CD4-positive, alpha-beta memory T cell (primary cell): ENCODE measurements at regions not wholly inside any gene's neighbourhood (a gene's known extent, or its start where the extent isn't known, plus 50 kb on each side); places are given as distances from the start of the nearest gene placed in this dataset.

Source experiments
- CTCF ChIA-PET: fragments of 350-600 bp; sonication (Branson Sonifier 250); formaldehyde crosslinking; loops from one replicate; lab custom pipeline; 2021; ENCODE audit warnings: inconsistent platforms; ENCODE audit not compliant: partially characterized antibody; lab: Charles Lee
- POLR2A ChIA-PET: fragments of 350-600 bp; sonication (Branson Sonifier 250); formaldehyde crosslinking; loops from one replicate; lab custom pipeline; 2021; ENCODE audit not compliant: partially characterized antibody; lab: Charles Lee
- DNase-seq, 5 donors: peaks; one replicate each; pipeline versions ENCODE4 v3.0.0 to v3.0.0-alpha.2; 2020 to 2022; ENCODE audit warnings: mixed read lengths in 1 of 5
- H3K27ac ChIP-seq: one replicate; pipeline ENCODE4 v1.7.0; 2013; ENCODE audit warnings: low read depth, low read length
- H3K27me3 ChIP-seq: 2 replicates; pipeline ENCODE4 v1.7.0; 2013; ENCODE audit warnings: mild to moderate bottlenecking, low read length, moderate library complexity; ENCODE audit not compliant: insufficient read depth
- H3K36me3 ChIP-seq: 2 replicates; pipeline ENCODE4 v1.7.0; 2013; ENCODE audit warnings: mild to moderate bottlenecking, low read length, moderate library complexity; ENCODE audit not compliant: insufficient read depth
- H3K4me1 ChIP-seq: 2 replicates; pipeline ENCODE4 v1.7.0; 2013; ENCODE audit warnings: mild to moderate bottlenecking, low read length, moderate library complexity; ENCODE audit not compliant: insufficient read depth
- H3K4me3 ChIP-seq, 2 donors: one replicate each; pipeline ENCODE4 v1.7.0; 2013; ENCODE audit warnings: low read length in 2 of 2, mild to moderate bottlenecking in 1 of 2
- H3K9me3 ChIP-seq, 2 donors: one replicate each; pipeline ENCODE4 v1.7.0; 2013; ENCODE audit warnings: low read length in 2 of 2, control low read depth in 1 of 2; ENCODE audit not compliant: control insufficient read depth in 1 of 2
- H3K27ac Mint-ChIP-seq, 7 donors: one replicate each; pipeline ENCODE4 v1.8.0; 2020 to 2021; ENCODE audit warnings: mixed read lengths in 7 of 7, mild to moderate bottlenecking in 6 of 7, inconsistent platforms in 3 of 7, moderate library complexity in 3 of 7
- H3K27me3 Mint-ChIP-seq, 2 donors: one replicate each; pipeline ENCODE4 v1.8.0; 2020 to 2021; ENCODE audit warnings: mixed read lengths in 2 of 2
- H3K36me3 Mint-ChIP-seq, 2 donors: one replicate each; pipeline ENCODE4 v1.8.0; 2020 to 2021; ENCODE audit warnings: mixed read lengths in 2 of 2, inconsistent platforms in 1 of 2, mild to moderate bottlenecking in 1 of 2
- H3K4me1 Mint-ChIP-seq, 4 donors: one replicate each; pipeline ENCODE4 v1.8.0; 2020 to 2021; ENCODE audit warnings: mixed read lengths in 4 of 4, mild to moderate bottlenecking in 1 of 4
- H3K4me3 Mint-ChIP-seq, 8 donors: one replicate each; pipeline ENCODE4 v1.8.0; 2020 to 2021; ENCODE audit warnings: mixed read lengths in 8 of 8, mild to moderate bottlenecking in 7 of 8, moderate library complexity in 6 of 8, inconsistent platforms in 3 of 8
- H3K9me3 Mint-ChIP-seq, 8 donors: one replicate each; pipeline ENCODE4 v1.8.0; 2020 to 2021; ENCODE audit warnings: mixed read lengths in 8 of 8, mild to moderate bottlenecking in 5 of 8, inconsistent platforms in 3 of 8, moderate library complexity in 1 of 8
- intact Hi-C: fragments of 100-400 bp; cut with micrococcal nuclease; formaldehyde crosslinking; loops from one replicate; pipeline ENCODE4 v1.15.1; 2023

GRCh38 chr13:104270731-104271130 lies 1204.5 kb upstream of the SLC10A2 start:
- no peak overlapping the region for H3K4me3 Mint-ChIP-seq
- no peak for DNase-seq
- H3K27me3 Mint-ChIP-seq, result no peaks in the 10 kb centered on the region
- H3K4me3 ChIP-seq, result no peak overlapping the region
- no peak overlapping the region for H3K27ac ChIP-seq
- intact Hi-C loops, result no loop called here
- POLR2A ChIA-PET, result no interaction called here
- H3K27me3 ChIP-seq, result no peaks in the 10 kb centered on the region
- H3K4me1 ChIP-seq, result no peaks in the 10 kb centered on the region
- CTCF ChIA-PET, result no interaction called here
- no peaks in the 10 kb centered on the region for H3K36me3 ChIP-seq
- peaks cover 0 to 8% (median under 1%) of the 10 kb centered on the region in 8 donors for H3K9me3 Mint-ChIP-seq
- H3K4me1 Mint-ChIP-seq, result no peaks in the 10 kb centered on the region
- no peaks in the 10 kb centered on the region for H3K9me3 ChIP-seq
- H3K36me3 Mint-ChIP-seq, result no peaks in the 10 kb centered on the region
- no peak overlapping the region for H3K27ac Mint-ChIP-seq

GRCh38 chr13:104267206-104267811 lies 1201.1 kb upstream of the SLC10A2 start:
- H3K27ac Mint-ChIP-seq, result no peak overlapping the region
- H3K27me3 ChIP-seq, result no peaks in the 10 kb centered on the region
- no peak overlapping the region for H3K27ac ChIP-seq
- DNase-seq, result no peak
- no peak overlapping the region for H3K4me3 ChIP-seq
- intact Hi-C loops, result no loop called here
- H3K4me1 Mint-ChIP-seq, result no peaks in the 10 kb centered on the region
- H3K9me3 Mint-ChIP-seq, result peaks cover 0 to 8% (median 0%) of the 10 kb centered on the region in 8 donors
- ChIA-PET POLR2A (no interaction called here), CTCF (no interaction called here)
- H3K4me3 Mint-ChIP-seq, result no peak overlapping the region
- H3K4me1 ChIP-seq, result no peaks in the 10 kb centered on the region
- H3K27me3 Mint-ChIP-seq, result no peaks in the 10 kb centered on the region
- H3K36me3 ChIP-seq, result no peaks in the 10 kb centered on the region
- H3K36me3 Mint-ChIP-seq, result no peaks in the 10 kb centered on the region
- H3K9me3 ChIP-seq, result no peaks in the 10 kb centered on the region

- Histone ChIP-seq H3K4me1 (no peaks in the 10 kb centered on the region), H3K9me3 (no peaks in the 10 kb centered on the region), H3K36me3 (no peaks in the 10 kb centered on the region), H3K27ac (no peak overlapping the region), H3K27me3 (no peaks in the 10 kb centered on the region), H3K4me3 (no peak overlapping the region)
- ChIA-PET POLR2A (no interaction called here), CTCF (no interaction called here)
- intact Hi-C loops, result no loop called here
- no peak overlapping the region for H3K4me3 Mint-ChIP-seq
- H3K9me3 Mint-ChIP-seq, result peaks cover 0 to 6% (median 1%) of the 10 kb centered on the region in 8 donors
- H3K4me1 Mint-ChIP-seq, result no peaks in the 10 kb centered on the region
- no peaks in the 10 kb centered on the region for H3K36me3 Mint-ChIP-seq
- no peak overlapping the region for H3K27ac Mint-ChIP-seq
- no peak for DNase-seq
- no peaks in the 10 kb centered on the region for H3K27me3 Mint-ChIP-seq
Measured at GRCh38 chr13:104256701-104257100, 1190.5 kb upstream of the SLC10A2 start.

- no peaks in the 10 kb centered on the region for H3K27me3 ChIP-seq
- Mint-ChIP-seq H3K9me3 (peaks cover 0 to 3% (median 0%) of the 10 kb centered on the region in 8 donors), H3K4me3 (no peak overlapping the region), H3K4me1 (no peaks in the 10 kb centered on the region), H3K36me3 (no peaks in the 10 kb centered on the region), H3K27me3 (no peaks in the 10 kb centered on the region), H3K27ac (no peak overlapping the region)
- no peaks in the 10 kb centered on the region for H3K36me3 ChIP-seq
- no peak overlapping the region for H3K4me3 ChIP-seq
- no peak overlapping the region for H3K27ac ChIP-seq
- intact Hi-C loops, result no loop called here
- POLR2A ChIA-PET, result no interaction called here
- no peaks in the 10 kb centered on the region for H3K4me1 ChIP-seq
- DNase-seq, result no peak
- CTCF ChIA-PET, result no interaction called here
- H3K9me3 ChIP-seq, result no peaks in the 10 kb centered on the region
Measured at GRCh38 chr13:104253063-104253680, 1187.0 kb upstream of the SLC10A2 start.

GRCh38 chr13:104251931-104252330 lies 1185.7 kb upstream of the SLC10A2 start:
- H3K27me3 ChIP-seq, result no peaks in the 10 kb centered on the region
- Mint-ChIP-seq H3K4me3 (no peak overlapping the region), H3K4me1 (no peaks in the 10 kb centered on the region), H3K27me3 (no peaks in the 10 kb centered on the region), H3K36me3 (no peaks in the 10 kb centered on the region), H3K27ac (no peak overlapping the region), H3K9me3 (peaks cover 0 to 3% (median 0%) of the 10 kb centered on the region in 8 donors)
- intact Hi-C loops, result no loop called here
- ChIA-PET POLR2A (no interaction called here), CTCF (no interaction called here)
- no peak for DNase-seq
- no peak overlapping the region for H3K27ac ChIP-seq
- H3K4me1 ChIP-seq, result no peaks in the 10 kb centered on the region
- no peaks in the 10 kb centered on the region for H3K9me3 ChIP-seq
- no peak overlapping the region for H3K4me3 ChIP-seq
- no peaks in the 10 kb centered on the region for H3K36me3 ChIP-seq

GRCh38 chr13:104246955-104247354 lies 1180.7 kb upstream of the SLC10A2 start:
- Mint-ChIP-seq H3K27ac (no peak overlapping the region), H3K4me3 (no peak overlapping the region), H3K36me3 (no peaks in the 10 kb centered on the region), H3K4me1 (no peaks in the 10 kb centered on the region), H3K27me3 (no peaks in the 10 kb centered on the region), H3K9me3 (peaks cover 0 to 4% (median 0%) of the 10 kb centered on the region in 8 donors)
- intact Hi-C loops, result no loop called here
- Histone ChIP-seq H3K27ac (no peak overlapping the region), H3K9me3 (no peaks in the 10 kb centered on the region), H3K4me1 (no peaks in the 10 kb centered on the region), H3K36me3 (no peaks in the 10 kb centered on the region), H3K27me3 (no peaks in the 10 kb centered on the region), H3K4me3 (no peak overlapping the region)
- POLR2A ChIA-PET, result no interaction called here
- CTCF ChIA-PET, result no interaction called here
- DNase-seq, result no peak

GRCh38 chr13:104206450-104207044 lies 1140.3 kb upstream of the SLC10A2 start:
- no peaks in the 10 kb centered on the region for H3K27me3 Mint-ChIP-seq
- no peaks in the 10 kb centered on the region for H3K36me3 Mint-ChIP-seq
- no peak overlapping the region for H3K27ac Mint-ChIP-seq

More at GRCh38 chr13:104206450-104207044, 1140.3 kb upstream of the SLC10A2 start:
- Histone ChIP-seq H3K27me3 (no peaks in the 10 kb centered on the region), H3K36me3 (no peaks in the 10 kb centered on the region), H3K4me1 (no peaks in the 10 kb centered on the region), H3K4me3 (no peak overlapping the region), H3K27ac (no peak overlapping the region), H3K9me3 (no peaks in the 10 kb centered on the region)
- intact Hi-C loops, result no loop called here
- no peak for DNase-seq
- Mint-ChIP-seq H3K9me3 (peaks cover 0 to 5% (median 3%) of the 10 kb centered on the region in 8 donors), H3K4me1 (no peaks in the 10 kb centered on the region), H3K4me3 (no peak overlapping the region)
- CTCF ChIA-PET, result no interaction called here
- POLR2A ChIA-PET, result no interaction called here
